AG09309 (cell line): ENCODE measurements at regions not wholly inside any gene's neighbourhood (a gene's known extent, or its start where the extent isn't known, plus 50 kb on each side); places are given as distances from the start of the nearest gene placed in this dataset.
A peak's percentile ranks its signal among the peaks of the same experiment; 100 is the strongest.

ENCODE experiments used
- DNase-seq: peaks from one replicate; pipeline ENCODE4 v3.0.0-alpha.2; 2010; ENCODE audit warnings: low read depth
- H3K4me3 ChIP-seq: 2 replicates; pipeline ENCODE4 v1.5.1; 2011; ENCODE audit warnings: mild to moderate bottlenecking, low read depth, low read length, moderate library complexity; ENCODE audit not compliant: control insufficient read depth
- CTCF ChIP-seq: IDR thresholded peaks from 2 replicates; pipeline ENCODE4 v1.5.1; 2011; ENCODE audit warnings: mild to moderate bottlenecking, low read depth, low read length, inconsistent platforms; ENCODE audit not compliant: insufficient read depth, control insufficient read depth; ENCODE audit errors: missing control alignments

- no peak overlapping the region for H3K4me3 ChIP-seq
- no peak for DNase-seq
- no peak for TF ChIP-seq CTCF
These were observed 461.3 kb downstream of the EBF1 start for GRCh38 chr5:158638396-158638795.

- no peak overlapping the region for H3K4me3 ChIP-seq
- no peak for TF ChIP-seq CTCF
- no peak for DNase-seq
These were observed 462.7 kb downstream of the EBF1 start for GRCh38 chr5:158637039-158637438.

- TF ChIP-seq CTCF: no peak
These were observed 464.2 kb downstream of the EBF1 start for GRCh38 chr5:158635565-158635964.

GRCh38 chr5:158634714-158635113, 465.0 kb downstream of the EBF1 start:
- no peak for TF ChIP-seq CTCF
- no peak overlapping the region for H3K4me3 ChIP-seq
- peak; percentile 46 for DNase-seq

More at GRCh38 chr5:158635565-158635964, 464.2 kb downstream of the EBF1 start:
- H3K4me3 ChIP-seq: no peak overlapping the region
- DNase-seq: no peak

GRCh38 chr5:158629591-158630312, 470.0 kb downstream of the EBF1 start:
- DNase-seq: no peak
- H3K4me3 ChIP-seq: no peak overlapping the region
- TF ChIP-seq CTCF: no peak

- TF ChIP-seq CTCF: no peak
- no peak for DNase-seq
- H3K4me3 ChIP-seq: no peak overlapping the region
These were observed 473.0 kb downstream of the EBF1 start for GRCh38 chr5:158626718-158627117.

GRCh38 chr5:158623971-158624370, 475.7 kb downstream of the EBF1 start:
- DNase-seq: no peak
- H3K4me3 ChIP-seq: no peak overlapping the region
- no peak for TF ChIP-seq CTCF
